ENCODE measurements at regions not wholly inside any gene's neighbourhood (a gene's known extent, or its start where the extent isn't known, plus 50 kb on each side); places are given as distances from the start of the nearest gene placed in this dataset.
A peak's percentile ranks its signal among the peaks of the same experiment; 100 is the strongest.

- Histone ChIP-seq H3K27ac (peak overlapping the region; percentile 56), H3K4me1 (replicated peaks) (peaks cover 34% of the 10 kb centered on the region), H3K4me3 (no peak overlapping the region), H3K9me3 (replicated peaks) (no peaks in the 10 kb centered on the region), H3K36me3 (no peaks in the 10 kb centered on the region), H3K27me3 (replicated peaks) (no peaks in the 10 kb centered on the region)
- peak; percentile 50 to 58 for DNase-seq (ENCODE audit: low read depth in 1 of 2, low spot score in 2 of 2)
Observed at GRCh38 chr3:72698154-72698917, 149.9 kb downstream of the SHQ1 start.

GRCh38 chr3:72697717-72698116 lies 150.5 kb downstream of the SHQ1 start:
- Histone ChIP-seq H3K27me3 (replicated peaks) (no peaks in the 10 kb centered on the region), H3K9me3 (replicated peaks) (no peaks in the 10 kb centered on the region), H3K4me3 (no peak overlapping the region), H3K27ac (peak overlapping the region; percentile 56), H3K4me1 (replicated peaks) (peaks cover 28% of the 10 kb centered on the region), H3K36me3 (no peaks in the 10 kb centered on the region)
- DNase-seq (ENCODE audit: low read depth in 1 of 2, low spot score in 2 of 2), result no peak

DNA sequence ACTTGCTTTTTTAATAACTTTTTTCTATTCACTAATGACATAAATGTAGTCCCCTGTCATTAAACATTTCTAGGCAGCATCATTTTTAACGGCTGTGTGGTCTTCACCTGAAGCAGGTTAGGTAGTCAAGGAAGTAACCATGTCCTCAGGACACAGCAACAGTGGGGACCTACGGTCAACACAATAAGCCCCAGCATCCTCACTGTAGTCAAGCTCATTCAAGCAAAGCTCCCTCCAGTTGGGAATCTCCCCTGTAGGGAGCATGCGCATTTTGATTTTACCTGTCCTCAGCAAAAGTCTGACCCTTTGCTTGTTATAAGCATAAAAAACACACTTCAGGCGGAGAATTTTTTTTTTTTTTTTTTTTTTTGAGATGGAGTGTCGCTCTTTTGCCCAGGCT lies 151.4 kb downstream of the SHQ1 start:
- H3K27me3 ChIP-seq (replicated peaks), result no peaks in the 10 kb centered on the region
- H3K4me1 ChIP-seq (replicated peaks), result peaks cover 24% of the 10 kb centered on the region
- H3K4me3 ChIP-seq, result no peak overlapping the region
- no peak overlapping the region for H3K27ac ChIP-seq
- no peaks in the 10 kb centered on the region for H3K36me3 ChIP-seq
- no peaks in the 10 kb centered on the region for H3K9me3 ChIP-seq (replicated peaks)
- no peak for DNase-seq (ENCODE audit: low read depth in 1 of 2, low spot score in 2 of 2)

DNA sequence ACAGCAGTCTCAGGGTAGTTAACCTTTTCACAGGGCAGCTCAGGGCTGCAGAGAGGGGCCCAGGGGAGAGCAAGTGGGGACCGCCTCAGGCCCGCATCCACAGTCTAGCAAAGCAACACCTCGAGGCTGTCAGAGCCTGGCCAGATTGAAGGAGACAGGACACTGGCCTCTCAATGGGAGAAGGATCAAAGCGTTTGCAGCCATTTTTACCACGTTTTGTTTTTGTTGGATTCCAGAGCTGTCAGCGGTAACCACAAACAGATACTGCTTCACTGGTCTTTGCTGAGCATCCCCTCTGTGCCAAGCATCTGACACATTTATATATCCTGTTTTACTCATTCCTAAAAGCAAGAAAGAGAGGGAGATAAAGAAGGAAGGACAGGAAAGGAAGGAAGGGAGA lies 153.8 kb downstream of the SHQ1 start:
- Histone ChIP-seq H3K4me3 (no peak overlapping the region), H3K4me1 (replicated peaks) (peaks cover 24% of the 10 kb centered on the region), H3K27me3 (replicated peaks) (no peaks in the 10 kb centered on the region), H3K36me3 (no peaks in the 10 kb centered on the region), H3K27ac (no peak overlapping the region), H3K9me3 (replicated peaks) (no peaks in the 10 kb centered on the region)
- peak in 1 of 2 experiments; percentile 16 for DNase-seq (ENCODE audit: low read depth in 1 of 2, low spot score in 2 of 2)

GRCh38 chr3:72692990-72693389 lies 155.3 kb downstream of the SHQ1 start:
- Histone ChIP-seq H3K9me3 (replicated peaks) (no peaks in the 10 kb centered on the region), H3K27ac (no peak overlapping the region), H3K4me3 (no peak overlapping the region)

GRCh38 chr3:72690629-72691028 lies 157.6 kb downstream of the SHQ1 start:
- no peaks in the 10 kb centered on the region for H3K27me3 ChIP-seq (replicated peaks)
- H3K4me3 ChIP-seq, result no peak overlapping the region
- H3K4me1 ChIP-seq (replicated peaks), result peaks cover 12% of the 10 kb centered on the region
- DNase-seq (ENCODE audit: low read depth in 1 of 2, low spot score in 2 of 2), result no peak
- no peak overlapping the region for H3K27ac ChIP-seq
- no peaks in the 10 kb centered on the region for H3K36me3 ChIP-seq
- no peaks in the 10 kb centered on the region for H3K9me3 ChIP-seq (replicated peaks)

More at GRCh38 chr3:72692990-72693389, 155.3 kb downstream of the SHQ1 start:
- no peaks in the 10 kb centered on the region for H3K27me3 ChIP-seq (replicated peaks)
- peaks cover 17% of the 10 kb centered on the region for H3K4me1 ChIP-seq (replicated peaks)
- no peak for DNase-seq (ENCODE audit: low read depth in 1 of 2, low spot score in 2 of 2)
- no peaks in the 10 kb centered on the region for H3K36me3 ChIP-seq

GRCh38 chr3:72682936-72683452 lies 165.3 kb downstream of the SHQ1 start:
- Histone ChIP-seq H3K9me3 (replicated peaks) (no peaks in the 10 kb centered on the region), H3K4me3 (no peak overlapping the region), H3K4me1 (replicated peaks) (peaks cover 25% of the 10 kb centered on the region), H3K36me3 (no peaks in the 10 kb centered on the region), H3K27me3 (replicated peaks) (no peaks in the 10 kb centered on the region), H3K27ac (no peak overlapping the region)
- DNase-seq (ENCODE audit: low read depth in 1 of 2, low spot score in 2 of 2), result no peak

DNA sequence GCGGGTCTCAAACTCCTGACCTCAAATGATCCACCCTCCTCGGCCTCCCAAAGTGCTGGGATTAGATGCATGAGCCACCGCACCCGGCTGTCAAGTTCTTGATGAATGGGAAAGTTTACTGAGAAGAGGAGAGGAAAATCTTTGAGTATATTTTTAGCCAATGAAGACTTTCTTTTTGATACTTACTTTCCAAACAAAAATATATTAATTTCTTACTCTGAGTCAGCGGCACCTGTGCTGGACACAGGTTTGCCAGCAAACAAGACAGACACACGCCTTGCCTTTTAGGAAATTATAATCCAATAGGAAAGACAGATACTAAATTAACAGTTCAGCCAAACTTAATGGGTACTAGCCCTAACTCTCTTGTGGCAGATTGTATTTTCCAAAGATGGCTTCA lies 166.6 kb downstream of the SHQ1 start:
- Histone ChIP-seq H3K4me3 (no peak overlapping the region), H3K27ac (no peak overlapping the region), H3K36me3 (no peaks in the 10 kb centered on the region), H3K9me3 (replicated peaks) (no peaks in the 10 kb centered on the region), H3K4me1 (replicated peaks) (peaks cover 27% of the 10 kb centered on the region), H3K27me3 (replicated peaks) (no peaks in the 10 kb centered on the region)
- no peak for DNase-seq (ENCODE audit: low read depth in 1 of 2, low spot score in 2 of 2)

DNA sequence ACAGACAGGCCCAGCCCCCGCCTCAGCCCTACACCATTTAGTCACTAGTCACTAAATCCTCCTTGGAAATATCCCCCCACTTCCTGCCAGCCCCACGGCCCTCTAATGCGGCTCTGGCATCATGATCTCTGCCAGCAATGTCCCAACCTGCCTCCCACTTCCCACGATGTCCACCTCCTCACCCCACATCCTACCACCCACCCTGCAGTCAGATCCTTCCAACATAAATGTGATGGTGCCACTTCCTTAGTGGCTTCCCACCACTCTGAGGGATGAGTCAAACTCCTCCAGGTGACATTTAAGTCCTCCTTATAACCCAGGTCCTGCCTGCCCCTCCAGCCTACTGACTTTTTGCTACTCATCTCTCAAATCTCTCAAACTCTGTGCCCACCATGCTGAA lies 167.5 kb downstream of the SHQ1 start:
- Histone ChIP-seq H3K27me3 (replicated peaks) (no peaks in the 10 kb centered on the region), H3K9me3 (replicated peaks) (no peaks in the 10 kb centered on the region), H3K36me3 (no peaks in the 10 kb centered on the region), H3K4me3 (no peak overlapping the region), H3K27ac (no peak overlapping the region), H3K4me1 (replicated peaks) (peaks cover 27% of the 10 kb centered on the region)
- no peak for DNase-seq (ENCODE audit: low read depth in 1 of 2, low spot score in 2 of 2)

DNA sequence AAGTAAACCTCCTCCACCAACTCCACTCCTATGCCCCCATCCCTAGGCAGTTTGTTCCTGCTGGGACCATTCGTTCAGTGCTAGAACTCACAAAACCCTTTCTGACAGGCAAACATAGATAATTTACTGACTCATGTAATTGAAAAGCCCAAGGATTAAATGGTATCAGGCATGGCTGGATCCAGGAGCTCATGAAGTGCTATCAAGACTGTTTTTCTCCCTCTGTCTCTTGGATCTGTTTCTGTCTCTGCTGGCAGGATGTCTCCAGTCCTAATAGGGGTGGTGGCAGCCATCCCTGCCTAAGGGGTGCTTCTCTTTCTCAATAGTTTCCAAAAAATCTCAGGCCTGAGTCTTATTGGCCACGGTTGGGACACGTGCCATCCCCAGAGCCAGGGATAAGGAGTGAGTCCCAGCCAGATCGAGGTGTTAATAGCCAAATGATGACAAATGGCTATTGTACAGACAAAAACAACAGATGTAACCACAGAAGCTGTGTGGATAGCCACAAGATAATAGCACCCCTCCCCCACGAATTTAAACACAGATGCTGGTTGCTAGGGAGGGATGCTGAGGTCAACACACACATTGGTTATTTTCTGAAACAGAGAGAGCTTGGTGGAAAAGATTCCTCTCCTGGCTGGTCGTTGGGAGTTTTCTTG lies 168.6 kb downstream of the SHQ1 start:
- peak; percentile 52 to 76 for DNase-seq (ENCODE audit: low read depth in 1 of 2, low spot score in 2 of 2)
- no peaks in the 10 kb centered on the region for H3K9me3 ChIP-seq (replicated peaks)
- H3K4me3 ChIP-seq, result no peak overlapping the region
- H3K27ac ChIP-seq, result peak overlapping the region; percentile 43
- no peaks in the 10 kb centered on the region for H3K36me3 ChIP-seq
- peaks cover 27% of the 10 kb centered on the region for H3K4me1 ChIP-seq (replicated peaks)
- H3K27me3 ChIP-seq (replicated peaks), result no peaks in the 10 kb centered on the region

DNA sequence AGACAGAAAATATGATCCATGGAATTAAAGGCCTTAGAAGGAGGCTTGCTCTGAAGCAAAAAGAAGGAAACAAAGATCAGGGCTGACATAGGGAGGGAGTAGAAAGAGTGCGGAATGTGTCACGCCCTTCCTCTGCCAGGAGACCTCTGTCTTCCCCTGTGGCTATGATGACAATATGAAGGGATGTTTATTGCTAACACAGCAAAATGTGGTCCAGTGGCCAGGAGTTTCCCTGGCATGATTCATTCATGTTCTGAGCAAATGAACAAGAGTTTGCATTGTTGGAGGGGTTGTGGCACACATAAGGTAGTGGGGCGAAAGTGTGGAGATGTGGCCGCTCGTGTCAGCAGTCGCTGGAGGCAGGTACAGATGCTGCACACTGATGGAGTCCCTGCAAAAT lies 169.4 kb downstream of the SHQ1 start:
- Histone ChIP-seq H3K4me3 (no peak overlapping the region), H3K9me3 (replicated peaks) (no peaks in the 10 kb centered on the region), H3K27ac (peak overlapping the region; percentile 51), H3K4me1 (replicated peaks) (peaks cover 27% of the 10 kb centered on the region), H3K36me3 (no peaks in the 10 kb centered on the region), H3K27me3 (replicated peaks) (no peaks in the 10 kb centered on the region)
- peak; percentile 64 to 70 for DNase-seq (ENCODE audit: low read depth in 1 of 2, low spot score in 2 of 2)

DNA sequence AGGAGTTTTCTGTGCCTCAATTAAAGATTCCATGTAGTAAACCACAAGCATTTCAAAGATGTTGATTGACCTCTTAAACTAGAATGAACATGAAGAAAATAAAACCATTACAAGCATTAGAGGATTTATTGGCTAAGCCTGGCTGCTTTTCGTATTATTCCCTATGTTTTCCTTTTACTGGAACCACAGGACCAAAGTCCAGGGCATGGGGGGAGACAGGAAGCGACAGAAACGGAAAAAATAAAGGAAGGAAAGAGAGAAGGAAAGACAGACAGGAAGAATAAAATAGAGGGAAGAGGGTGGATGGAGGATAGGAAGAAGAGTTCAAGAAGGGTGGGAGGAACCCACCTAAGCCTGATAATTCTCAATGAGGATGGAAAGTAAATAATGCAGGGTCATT lies 169.9 kb downstream of the SHQ1 start:
- no peaks in the 10 kb centered on the region for H3K27me3 ChIP-seq (replicated peaks)
- peaks cover 27% of the 10 kb centered on the region for H3K4me1 ChIP-seq (replicated peaks)
- DNase-seq (ENCODE audit: low read depth in 1 of 2, low spot score in 2 of 2), result no peak
- peak overlapping the region; percentile 51 for H3K27ac ChIP-seq
- H3K9me3 ChIP-seq (replicated peaks), result no peaks in the 10 kb centered on the region
- no peak overlapping the region for H3K4me3 ChIP-seq
- H3K36me3 ChIP-seq, result no peaks in the 10 kb centered on the region

DNA sequence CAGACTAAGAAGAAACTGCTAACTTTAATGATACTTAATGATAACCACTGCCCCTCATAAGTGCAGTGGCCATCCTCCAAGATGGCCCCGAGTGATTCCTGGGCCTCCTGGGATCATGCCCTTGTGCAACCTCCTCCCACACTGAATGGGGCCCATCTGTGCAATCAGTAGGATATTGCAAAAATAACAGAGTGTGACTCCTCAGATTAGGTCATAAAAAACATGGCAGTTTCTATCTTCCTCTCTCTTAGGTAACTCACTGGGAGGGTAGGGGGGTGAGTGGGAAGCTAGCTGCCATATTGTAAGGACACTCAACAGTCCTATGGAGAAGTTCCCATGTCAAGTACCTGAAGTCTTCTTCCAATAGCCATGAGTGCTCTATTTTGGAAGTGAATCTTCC lies 173.0 kb downstream of the SHQ1 start:
- Histone ChIP-seq H3K4me1 (replicated peaks) (peaks cover 24% of the 10 kb centered on the region), H3K27ac (no peak overlapping the region), H3K36me3 (no peaks in the 10 kb centered on the region), H3K4me3 (no peak overlapping the region), H3K9me3 (replicated peaks) (no peaks in the 10 kb centered on the region), H3K27me3 (replicated peaks) (no peaks in the 10 kb centered on the region)
- no peak for DNase-seq (ENCODE audit: low read depth in 1 of 2, low spot score in 2 of 2)

- Histone ChIP-seq H3K4me3 (no peak overlapping the region), H3K9me3 (replicated peaks) (no peaks in the 10 kb centered on the region), H3K36me3 (no peaks in the 10 kb centered on the region), H3K27me3 (replicated peaks) (no peaks in the 10 kb centered on the region), H3K4me1 (replicated peaks) (peaks cover 4% of the 10 kb centered on the region), H3K27ac (no peak overlapping the region)
- no peak for DNase-seq (ENCODE audit: low read depth in 1 of 2, low spot score in 2 of 2)
Observed at GRCh38 chr3:72673011-72673771, 175.1 kb downstream of the SHQ1 start.

Data from SJSA1 (cell line).